OCI-LY7 (cell line): ENCODE measurements at regions not wholly inside any gene's neighbourhood (a gene's known extent, or its start where the extent isn't known, plus 50 kb on each side); places are given as distances from the start of the nearest gene placed in this dataset.

Experiments
- BruUV-seq: library from RNA; stranded (reverse); fragments of 400-500 nt; replicated peaks from 2 replicates; lab custom pipeline; 2021; lab: Mats Ljungman, UMichigan
- CTCF ChIA-PET: fragments of 300-600 bp; sonication (Branson Sonifier 250); formaldehyde crosslinking; loops from one replicate; lab custom pipeline; 2022; ENCODE audit warnings: antibody characterized with exemption; ENCODE audit not compliant: unreplicated experiment; lab: Charles Lee
- POLR2A ChIA-PET: fragments of 300-600 bp; sonication (Branson Sonifier 250); formaldehyde crosslinking; loops from one replicate; lab custom pipeline; 2022; ENCODE audit warnings: antibody characterized with exemption; lab: Charles Lee
- DNase-seq: peaks from one replicate; pipeline ENCODE4 v3.0.0-alpha.2; 2015; ENCODE audit warnings: low spot score
- H2AFZ ChIP-seq: fragments of 200-600 bp; sonication (generic), shearing (Covaris generic); 2 replicates; pipeline ENCODE4 v1.6.1; 2014; ENCODE audit warnings: mild to moderate bottlenecking, antibody characterized with exemption, low read length, moderate library complexity
- H3K27ac ChIP-seq: fragments of 200-600 bp; sonication (generic); 2 replicates; pipeline ENCODE4 v1.5.1; 2014; ENCODE audit warnings: mixed run types, low read depth, mild to moderate bottlenecking, moderate library complexity, low read length, inconsistent platforms; ENCODE audit not compliant: poor library complexity, severe bottlenecking
- H3K36me3 ChIP-seq: fragments of 200-600 bp; sonication (generic); 2 replicates; pipeline ENCODE4 v1.6.1; 2014; ENCODE audit warnings: mild to moderate bottlenecking, antibody characterized with exemption, low read length, moderate library complexity, mixed read lengths; ENCODE audit not compliant: insufficient read depth
- H3K4me1 ChIP-seq: fragments of 200-600 bp; sonication (generic); 2 replicates; pipeline ENCODE4 v1.5.1; 2014; ENCODE audit warnings: mild to moderate bottlenecking, low read length; ENCODE audit not compliant: insufficient read depth, poor library complexity, severe bottlenecking
- H3K4me2 ChIP-seq: fragments of 200-600 bp; sonication (generic); 2 replicates; pipeline ENCODE4 v1.6.1; 2014; ENCODE audit warnings: mild to moderate bottlenecking, low read length
- H3K4me3 ChIP-seq: fragments of 200-600 bp; sonication (generic); 2 replicates; pipeline ENCODE4 v1.5.1; 2014; ENCODE audit warnings: mild to moderate bottlenecking, low read depth, low read length; ENCODE audit not compliant: poor library complexity, severe bottlenecking
- H3K79me2 ChIP-seq: fragments of 200-600 bp; sonication (generic); 2 replicates; pipeline ENCODE4 v1.6.1; 2016; ENCODE audit warnings: low read depth, mild to moderate bottlenecking, low read length, moderate library complexity, mixed read lengths; ENCODE audit not compliant: insufficient read depth
- H3K9me2 ChIP-seq: fragments of 200-600 bp; sonication (generic); 2 replicates; pipeline ENCODE4 v1.6.1; 2016; ENCODE audit warnings: mild to moderate bottlenecking, low read length, mixed read lengths; ENCODE audit not compliant: insufficient read depth
- H3K9me3 ChIP-seq: fragments of 200-600 bp; sonication (generic); 2 replicates; pipeline ENCODE4 v1.6.1; 2014; ENCODE audit warnings: mild to moderate bottlenecking, mixed run types, low read length, mixed read lengths
- H4K20me1 ChIP-seq: fragments of 200-600 bp; sonication (generic); 2 replicates; pipeline ENCODE4 v1.6.1; 2014; ENCODE audit warnings: mild to moderate bottlenecking, antibody characterized with exemption, low read length, moderate library complexity, mixed read lengths; ENCODE audit not compliant: insufficient read depth
- EZH2phosphoT487 ChIP-seq: fragments of 200-600 bp; sonication (generic); IDR thresholded peaks from 2 replicates; pipeline ENCODE4 v1.6.1; 2018; ENCODE audit warnings: low read depth, borderline replicate concordance, mild to moderate bottlenecking, mixed run types, antibody characterized with exemption, low read length, moderate library complexity, mixed read lengths
- intact Hi-C: fragments of 100-400 bp; cut with micrococcal nuclease; formaldehyde crosslinking; loops from one replicate; pipeline ENCODE4 v1.10.0; 2022; ENCODE audit not compliant: unreplicated experiment
- TF ChIP-seq, protein P1 (sequence below): fragments of 200-600 bp; sonication (generic); conservative IDR thresholded peaks from 2 replicates; pipeline ENCODE4 v1.5.1; 2014; ENCODE audit warnings: mild to moderate bottlenecking, antibody characterized with exemption, low read length, moderate library complexity, mixed read lengths

DNA sequence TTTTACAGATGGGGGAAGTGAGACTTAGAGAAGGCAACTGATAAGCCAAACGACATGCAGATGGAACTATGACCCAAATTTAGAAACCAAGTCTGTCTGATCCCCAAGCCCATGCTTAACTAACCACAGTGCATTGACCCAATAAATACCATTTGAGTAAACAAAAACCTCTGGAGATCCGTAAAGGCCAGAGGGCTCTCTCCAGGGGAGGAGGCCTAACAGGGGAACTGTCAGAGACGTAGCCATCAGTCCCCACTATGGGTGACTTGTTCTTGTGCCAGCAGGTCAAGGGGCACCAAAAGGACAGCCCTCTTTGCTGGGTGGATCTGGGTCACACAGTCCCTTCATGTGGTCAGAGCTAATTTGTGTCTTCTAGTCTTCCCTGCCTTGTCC is 420.2 kb downstream of the BCOR start:
- ChIA-PET POLR2A (no interaction called here), CTCF (no interaction called here)
- no peaks in the 10 kb centered on the region for H3K9me2 ChIP-seq
- no peak overlapping the region for H3K27ac ChIP-seq
- H3K79me2 ChIP-seq: no peaks in the 10 kb centered on the region
- no TSS peak for BruUV-seq
- no peaks in the 10 kb centered on the region for H3K36me3 ChIP-seq
- no peak for TF ChIP-seq EZH2phosphoT487
- TF ChIP-seq, protein P1, sequence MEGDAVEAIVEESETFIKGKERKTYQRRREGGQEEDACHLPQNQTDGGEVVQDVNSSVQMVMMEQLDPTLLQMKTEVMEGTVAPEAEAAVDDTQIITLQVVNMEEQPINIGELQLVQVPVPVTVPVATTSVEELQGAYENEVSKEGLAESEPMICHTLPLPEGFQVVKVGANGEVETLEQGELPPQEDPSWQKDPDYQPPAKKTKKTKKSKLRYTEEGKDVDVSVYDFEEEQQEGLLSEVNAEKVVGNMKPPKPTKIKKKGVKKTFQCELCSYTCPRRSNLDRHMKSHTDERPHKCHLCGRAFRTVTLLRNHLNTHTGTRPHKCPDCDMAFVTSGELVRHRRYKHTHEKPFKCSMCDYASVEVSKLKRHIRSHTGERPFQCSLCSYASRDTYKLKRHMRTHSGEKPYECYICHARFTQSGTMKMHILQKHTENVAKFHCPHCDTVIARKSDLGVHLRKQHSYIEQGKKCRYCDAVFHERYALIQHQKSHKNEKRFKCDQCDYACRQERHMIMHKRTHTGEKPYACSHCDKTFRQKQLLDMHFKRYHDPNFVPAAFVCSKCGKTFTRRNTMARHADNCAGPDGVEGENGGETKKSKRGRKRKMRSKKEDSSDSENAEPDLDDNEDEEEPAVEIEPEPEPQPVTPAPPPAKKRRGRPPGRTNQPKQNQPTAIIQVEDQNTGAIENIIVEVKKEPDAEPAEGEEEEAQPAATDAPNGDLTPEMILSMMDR: no peak
- H3K4me2 ChIP-seq: no peak overlapping the region
- no peak overlapping the region for H3K4me3 ChIP-seq
- intact Hi-C loops: no loop called here
- DNase-seq: no peak
- no peaks in the 10 kb centered on the region for H3K4me1 ChIP-seq
- no peaks in the 10 kb centered on the region for H3K9me3 ChIP-seq
- H2AFZ ChIP-seq: no peak overlapping the region
- H4K20me1 ChIP-seq: no peaks in the 10 kb centered on the region

DNA sequence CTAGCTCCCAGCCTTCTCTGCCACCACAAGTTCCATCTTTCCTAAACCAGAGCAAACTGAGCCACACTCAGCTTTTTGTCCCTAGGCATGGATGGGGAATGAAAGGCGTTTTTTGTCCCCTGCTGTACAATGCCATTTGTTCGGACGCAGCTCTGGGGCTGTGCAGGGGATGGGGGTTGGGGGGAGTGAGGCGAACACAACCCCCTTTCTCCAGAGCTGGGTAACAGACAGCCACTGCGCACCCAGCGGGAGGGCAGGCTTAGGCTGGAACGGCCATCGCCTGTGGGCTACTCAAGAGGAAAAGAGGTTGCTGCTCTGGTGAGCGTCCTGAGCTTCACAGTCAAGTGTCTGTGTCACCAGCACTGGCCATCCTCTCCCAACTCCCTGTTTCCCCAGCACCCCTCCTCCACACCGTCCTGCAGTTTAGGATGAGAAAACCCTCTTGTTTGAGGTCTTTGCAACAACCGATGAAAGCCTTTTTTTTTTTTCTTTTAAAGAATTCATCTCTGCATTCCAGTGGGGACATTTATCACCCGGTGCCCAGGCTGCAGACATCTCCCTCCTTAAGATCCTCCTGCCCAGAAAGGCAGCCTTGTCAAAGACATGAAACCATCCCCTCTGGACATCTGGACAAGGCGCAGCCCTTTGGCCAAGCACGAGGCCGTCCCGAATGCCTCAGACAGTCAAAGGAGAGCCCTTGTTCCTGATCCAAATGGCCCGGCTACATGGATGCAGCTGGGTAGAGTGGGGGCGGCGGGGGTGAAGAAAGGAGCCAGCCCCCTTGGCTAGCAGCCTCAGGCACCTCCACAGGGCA is 419.6 kb downstream of the BCOR start:
- no TSS peak for BruUV-seq
- no peak for DNase-seq
- ChIA-PET CTCF (no interaction called here), POLR2A (no interaction called here)
- H3K4me3 ChIP-seq: no peak overlapping the region
- TF ChIP-seq, protein P1: no peak
- no peak for TF ChIP-seq EZH2phosphoT487
- no peaks in the 10 kb centered on the region for H3K36me3 ChIP-seq
- no peaks in the 10 kb centered on the region for H3K9me2 ChIP-seq
- no peaks in the 10 kb centered on the region for H3K79me2 ChIP-seq
- H4K20me1 ChIP-seq: no peaks in the 10 kb centered on the region
- intact Hi-C loops: no loop called here
- H3K27ac ChIP-seq: no peak overlapping the region
- no peak overlapping the region for H3K4me2 ChIP-seq
- no peaks in the 10 kb centered on the region for H3K4me1 ChIP-seq
- no peak overlapping the region for H2AFZ ChIP-seq
- H3K9me3 ChIP-seq: no peaks in the 10 kb centered on the region

DNA sequence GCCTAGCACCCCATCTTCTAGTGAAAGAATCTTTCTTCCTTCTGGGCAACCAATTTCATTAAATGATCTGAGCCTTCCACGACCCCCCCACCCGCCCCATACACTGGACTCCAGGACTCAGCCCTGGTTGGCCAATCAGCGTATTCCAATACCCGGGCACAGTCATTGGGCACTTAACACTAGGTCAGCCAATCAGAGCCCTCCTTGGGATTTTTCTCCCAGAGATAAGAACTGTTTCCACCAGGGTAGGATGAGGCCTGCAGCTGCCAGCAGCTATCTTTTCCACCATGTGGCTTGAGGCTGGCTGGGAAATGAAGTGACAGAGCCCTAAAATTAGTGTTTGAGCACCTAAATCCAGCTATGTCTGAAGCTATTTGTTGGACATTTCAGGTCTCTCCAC is 418.8 kb downstream of the BCOR start:
- ChIA-PET POLR2A (no interaction called here), CTCF (no interaction called here)
- Histone ChIP-seq H3K9me3 (no peaks in the 10 kb centered on the region), H3K36me3 (no peaks in the 10 kb centered on the region), H3K4me2 (no peak overlapping the region), H3K9me2 (no peaks in the 10 kb centered on the region), H3K79me2 (no peaks in the 10 kb centered on the region), H3K27ac (no peak overlapping the region), H4K20me1 (no peaks in the 10 kb centered on the region), H2AFZ (no peak overlapping the region), H3K4me3 (no peak overlapping the region), H3K4me1 (no peaks in the 10 kb centered on the region)
- no TSS peak for BruUV-seq
- TF ChIP-seq, protein P1: no peak
- no peak for TF ChIP-seq EZH2phosphoT487
- intact Hi-C loops: no loop called here
- no peak for DNase-seq
